WTC11 (cell line): ENCODE measurements at regions not wholly inside any gene's neighbourhood (a gene's known extent, or its start where the extent isn't known, plus 50 kb on each side); places are given as distances from the start of the nearest gene placed in this dataset.

ENCODE experiments used
- ATF2 ChIP-seq: sonication (generic); formaldehyde crosslinking; IDR thresholded peaks from 2 replicates; pipeline ENCODE4 v1.8.1; 2022; ENCODE audit warnings: low read depth, missing genetic modification reagents, borderline replicate concordance
- CTCF ChIP-seq: fragments of 200-600 bp; IDR thresholded peaks from 2 replicates; pipeline ENCODE4 v1.8.0; 2022; ENCODE audit warnings: antibody characterized with exemption
- E2F1 ChIP-seq: sonication (generic); formaldehyde crosslinking; IDR thresholded peaks from 2 replicates; pipeline ENCODE4 v1.8.0; 2022; ENCODE audit warnings: mild to moderate bottlenecking, missing genetic modification reagents
- GABPB1 ChIP-seq: sonication (generic); formaldehyde crosslinking; IDR thresholded peaks from 2 replicates; pipeline ENCODE4 v1.8.1; 2023; ENCODE audit warnings: mild to moderate bottlenecking, missing genetic modification reagents
- NR2C2 ChIP-seq: sonication (generic); formaldehyde crosslinking; IDR thresholded peaks from 2 replicates; pipeline ENCODE4 v1.8.0; 2022; ENCODE audit warnings: mild to moderate bottlenecking, missing genetic modification reagents
- PRDM15 ChIP-seq: sonication (generic); formaldehyde crosslinking; IDR thresholded peaks from 2 replicates; pipeline ENCODE4 v1.8.0; 2022; ENCODE audit warnings: missing genetic modification reagents
- SP1 ChIP-seq: sonication (generic); formaldehyde crosslinking; conservative IDR thresholded peaks from 2 replicates; pipeline ENCODE4 v1.8.1; 2022; ENCODE audit warnings: missing genetic modification reagents
- TEAD4 ChIP-seq: sonication (generic); formaldehyde crosslinking; IDR thresholded peaks from 2 replicates; pipeline ENCODE4 v1.8.0; 2022; ENCODE audit warnings: mild to moderate bottlenecking, missing genetic modification reagents
- ZNF121 ChIP-seq: sonication (generic); formaldehyde crosslinking; IDR thresholded peaks from 2 replicates; pipeline ENCODE4 v1.8.0; 2023; ENCODE audit warnings: missing genetic modification reagents
- ZNF423 ChIP-seq: fragments of 250-450 bp; sonication (Bioruptor Pico); IDR thresholded peaks from 2 replicates; pipeline ENCODE4 v2.1.2; 2022; ENCODE audit warnings: mild to moderate bottlenecking, moderate library complexity

GRCh38 chr4:108292229-108292628 lies 123.5 kb upstream of the LEF1 start:
- TF ChIP-seq ZNF121 (CRISPR knock-in tag) (no peak), ATF2 (no peak), GABPB1 (no peak), CTCF (no peak), PRDM15 (CRISPR knock-in tag) (no peak), SP1 (CRISPR knock-in tag) (no peak), E2F1 (CRISPR knock-in tag) (no peak), NR2C2 (no peak), ZNF423 (CRISPR knock-in tag) (no peak), TEAD4 (CRISPR knock-in tag) (no peak)
